NCI-H146 (cell line): ENCODE measurements at regions not wholly inside any gene's neighbourhood (a gene's known extent, or its start where the extent isn't known, plus 50 kb on each side); places are given as distances from the start of the nearest gene placed in this dataset.

Source experiments
- DNase-seq: peaks from one replicate; lab custom pipeline; 2025; lab: John Stamatoyannopoulos, UW

- no peak for DNase-seq
These were observed 145.4 kb upstream of the GOLIM4 start for GRCh38 chr3:168241156-168241555.

DNA sequence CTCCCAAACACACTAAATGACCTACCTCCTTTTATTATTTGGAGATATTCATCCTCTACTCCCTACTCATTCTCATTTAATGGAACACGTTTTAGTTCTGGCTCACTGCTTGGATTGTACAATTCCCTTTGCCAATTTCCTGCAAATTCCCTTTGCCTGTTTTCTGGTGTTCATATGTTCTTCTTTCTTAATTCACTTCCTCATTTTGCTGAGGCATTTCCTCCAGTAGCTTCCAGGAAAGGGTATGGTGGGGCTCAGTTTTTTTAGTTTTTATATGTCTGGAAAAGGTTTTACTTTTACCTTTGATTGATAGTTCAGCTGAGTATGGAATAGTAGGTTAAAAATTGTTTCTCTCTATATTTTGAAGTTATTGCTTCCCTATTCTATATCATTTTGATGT, 143.6 kb upstream of the GOLIM4 start:
- DNase-seq, result no peak

- no peak for DNase-seq
These were observed 137.3 kb upstream of the GOLIM4 start for GRCh38 chr3:168233001-168233400.

DNA sequence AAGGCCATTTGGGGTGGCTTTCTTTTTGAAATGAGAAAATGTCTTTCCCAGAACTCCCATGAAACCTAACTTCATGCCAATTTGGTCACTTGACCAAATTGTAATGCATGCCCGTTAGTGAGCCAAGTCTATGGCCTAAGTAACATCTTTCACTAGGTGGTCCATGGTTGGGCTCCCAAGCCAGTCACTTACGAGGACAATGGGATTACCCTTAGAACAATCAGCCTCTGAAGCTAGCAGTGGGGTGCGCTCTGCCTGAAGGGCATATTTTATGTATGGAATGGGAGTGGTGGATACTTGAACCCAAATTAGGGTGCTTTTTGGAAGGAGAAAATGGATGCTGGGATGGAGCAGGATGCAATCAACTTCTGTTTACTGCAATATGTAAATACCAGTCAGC, 127.4 kb upstream of the GOLIM4 start:
- DNase-seq, result no peak

GRCh38 chr3:168220556-168220955, 124.8 kb upstream of the GOLIM4 start:
- DNase-seq, result no peak

DNA sequence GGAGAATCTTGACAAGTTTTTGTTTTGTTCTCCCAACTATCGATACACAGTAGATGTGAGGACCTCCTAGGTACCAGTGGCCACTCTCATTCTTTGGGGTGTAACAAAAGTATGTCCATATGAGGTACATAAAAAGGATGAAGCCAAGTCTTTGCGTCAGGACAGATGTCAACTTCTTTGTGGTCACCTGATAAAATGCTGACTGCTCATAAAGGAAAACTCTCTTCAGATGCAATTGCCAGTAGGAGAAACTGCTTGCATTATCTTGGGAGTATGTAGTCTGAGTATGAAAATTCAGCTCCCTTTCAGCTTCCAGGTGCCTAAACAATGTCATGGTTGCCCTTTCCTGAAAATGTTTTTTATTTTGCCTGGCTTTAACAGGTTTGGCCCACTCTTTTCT, 123.8 kb upstream of the GOLIM4 start:
- DNase-seq, result no peak

GRCh38 chr3:168218600-168218999, 122.9 kb upstream of the GOLIM4 start:
- DNase-seq, result no peak

GRCh38 chr3:168216851-168217250, 121.1 kb upstream of the GOLIM4 start:
- peak; percentile 55 for DNase-seq

- no peak for DNase-seq
These were observed 118.2 kb upstream of the GOLIM4 start for GRCh38 chr3:168213920-168214319.

- DNase-seq, result peak; percentile 40
These were observed 117.1 kb upstream of the GOLIM4 start for GRCh38 chr3:168212664-168213285.

- no peak for DNase-seq
These were observed 109.7 kb upstream of the GOLIM4 start for GRCh38 chr3:168205451-168205850.

DNA sequence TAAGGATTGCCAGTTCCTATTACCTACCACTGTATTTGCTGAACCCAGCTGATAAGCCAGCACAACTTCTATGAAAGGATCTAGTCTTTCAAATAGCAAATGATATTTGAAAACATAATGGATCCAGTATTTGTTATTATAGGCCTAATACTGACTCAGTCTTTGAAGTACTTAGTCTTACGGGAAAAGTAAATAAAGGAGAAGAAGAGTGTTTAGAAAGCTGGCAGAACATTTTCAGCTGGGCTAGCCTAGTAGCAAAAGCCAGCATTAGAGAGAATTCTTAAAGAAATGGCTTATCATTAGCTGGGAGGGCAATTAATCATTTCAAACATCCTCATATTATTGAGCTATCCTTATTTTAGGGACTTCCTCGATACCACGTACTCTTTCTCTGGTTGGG, 101.4 kb upstream of the GOLIM4 start:
- peak; percentile 40 for DNase-seq

GRCh38 chr3:168191856-168192255, 96.1 kb upstream of the GOLIM4 start:
- no peak for DNase-seq

GRCh38 chr3:168187233-168187632, 91.5 kb upstream of the GOLIM4 start:
- no peak for DNase-seq

- no peak for DNase-seq
These were observed 90.7 kb upstream of the GOLIM4 start for GRCh38 chr3:168186293-168186983.

DNA sequence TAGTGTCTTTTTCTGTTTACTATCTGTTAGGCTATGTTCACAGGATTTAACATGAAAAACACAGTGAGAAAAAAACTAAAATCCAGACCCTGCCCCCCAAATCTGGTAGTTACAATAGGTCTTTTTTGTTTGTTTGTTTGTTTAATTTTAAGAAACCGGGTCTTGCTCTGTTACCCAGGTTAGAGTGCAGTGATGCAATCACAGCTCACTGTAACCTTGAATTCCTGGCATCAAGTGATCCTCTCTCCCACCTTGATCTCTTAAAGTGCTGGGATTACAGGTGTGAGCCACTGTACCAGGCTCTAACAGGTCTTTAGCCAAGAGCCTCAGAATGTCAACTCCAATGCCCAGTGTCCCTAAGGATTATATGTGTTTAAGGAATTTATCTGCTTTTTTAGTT, 88.0 kb upstream of the GOLIM4 start:
- DNase-seq, result no peak

GRCh38 chr3:168168743-168169142, 73.0 kb upstream of the GOLIM4 start:
- no peak for DNase-seq

DNA sequence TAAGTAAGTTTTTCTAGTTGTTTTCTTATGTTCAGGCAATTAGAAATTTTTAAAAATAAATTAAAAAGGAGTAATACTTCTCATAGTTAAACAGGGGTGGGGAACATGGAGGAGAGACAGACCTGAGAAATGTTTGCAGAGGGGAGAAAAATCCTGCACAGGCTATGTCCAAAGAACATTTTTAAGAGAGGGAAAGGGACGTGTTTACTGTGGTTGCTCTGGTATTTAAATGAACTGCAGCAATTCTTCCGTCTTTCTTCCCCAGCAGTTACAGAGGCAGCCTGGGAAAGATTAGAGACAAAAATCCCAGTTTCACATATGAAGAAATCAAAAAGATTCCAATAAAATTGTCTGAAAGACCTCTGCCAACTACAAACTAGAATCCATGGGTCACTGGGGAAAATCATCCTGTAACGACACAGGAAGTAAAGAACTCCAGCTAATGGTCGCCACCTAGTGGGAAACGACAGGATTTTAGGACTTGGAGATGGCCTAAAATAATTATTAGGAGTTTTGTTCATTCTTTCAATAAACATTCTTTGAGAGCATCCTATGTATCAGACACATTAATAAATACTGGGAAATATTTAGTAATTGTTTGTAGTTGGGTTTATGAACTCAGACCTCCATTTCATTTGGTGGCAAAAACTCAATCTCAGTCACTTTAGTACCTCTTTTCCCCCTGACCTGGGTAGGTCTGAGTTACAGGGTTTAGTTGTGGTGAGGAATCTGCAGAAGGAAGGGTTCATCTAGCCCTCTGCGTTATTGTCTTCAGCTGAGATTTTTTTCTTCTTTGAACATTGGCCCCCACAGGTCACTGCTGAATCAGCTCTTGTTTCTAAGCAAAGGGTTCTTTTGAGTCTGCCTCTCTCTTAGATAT, 69.9 kb upstream of the GOLIM4 start:
- peak; percentile 77 for DNase-seq

DNA sequence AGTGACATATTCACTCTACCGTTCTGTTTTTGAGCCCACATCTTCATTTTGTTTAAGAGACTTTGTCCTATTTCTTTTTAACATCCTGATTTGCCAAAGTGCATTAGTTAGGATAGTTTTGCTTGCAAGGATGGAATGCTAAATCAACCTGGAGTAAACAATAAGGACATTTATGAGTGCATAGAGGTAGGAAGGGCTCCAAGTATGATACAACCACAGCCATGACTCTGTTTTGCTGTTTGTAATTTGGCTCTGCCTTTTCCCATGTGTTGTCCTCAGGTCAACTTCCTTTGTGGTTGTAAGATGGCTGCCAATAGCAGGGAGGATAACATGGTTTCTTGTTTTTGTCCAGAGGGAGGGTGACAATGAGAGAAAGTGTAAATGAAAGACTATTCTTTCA, 66.4 kb upstream of the GOLIM4 start:
- no peak for DNase-seq

DNA sequence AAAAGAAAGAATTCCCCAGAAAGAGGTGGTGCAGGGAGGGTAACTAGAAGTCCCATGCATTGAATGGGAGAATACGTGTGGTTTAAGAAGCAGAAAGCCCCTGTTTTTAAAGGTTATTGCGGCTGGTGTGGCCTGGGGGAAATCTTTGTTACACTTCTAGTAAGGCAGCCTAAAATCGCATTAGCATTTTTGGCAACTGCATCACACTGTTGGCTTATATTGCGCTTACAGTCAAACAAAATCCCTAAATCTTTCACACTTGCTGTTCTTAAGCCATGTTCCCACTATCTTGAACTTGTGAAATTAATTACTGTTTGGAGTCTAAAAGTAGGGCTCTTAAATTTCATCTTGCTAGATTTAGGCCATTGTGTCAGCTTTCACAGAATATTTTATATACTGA, 66.0 kb upstream of the GOLIM4 start:
- no peak for DNase-seq

DNA sequence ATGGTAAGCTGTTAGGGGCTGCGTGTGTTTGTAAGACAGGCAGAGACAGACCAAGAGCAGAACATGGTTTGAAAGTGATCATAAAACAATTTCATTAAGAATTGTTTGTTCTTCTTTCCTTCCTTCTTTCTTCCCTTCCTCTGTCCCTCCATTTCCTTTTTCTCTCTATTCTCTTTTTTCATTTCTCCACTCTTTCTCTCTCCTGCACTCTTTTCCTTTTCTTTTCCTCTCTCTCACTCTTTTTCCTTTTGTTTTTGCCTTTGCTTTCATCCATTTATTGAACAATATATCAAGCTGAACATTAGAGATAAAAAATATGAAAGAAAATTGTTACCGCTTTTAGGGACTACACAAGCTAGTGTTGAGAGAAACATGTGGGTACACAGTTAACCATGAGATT, 62.2 kb upstream of the GOLIM4 start:
- no peak for DNase-seq

DNA sequence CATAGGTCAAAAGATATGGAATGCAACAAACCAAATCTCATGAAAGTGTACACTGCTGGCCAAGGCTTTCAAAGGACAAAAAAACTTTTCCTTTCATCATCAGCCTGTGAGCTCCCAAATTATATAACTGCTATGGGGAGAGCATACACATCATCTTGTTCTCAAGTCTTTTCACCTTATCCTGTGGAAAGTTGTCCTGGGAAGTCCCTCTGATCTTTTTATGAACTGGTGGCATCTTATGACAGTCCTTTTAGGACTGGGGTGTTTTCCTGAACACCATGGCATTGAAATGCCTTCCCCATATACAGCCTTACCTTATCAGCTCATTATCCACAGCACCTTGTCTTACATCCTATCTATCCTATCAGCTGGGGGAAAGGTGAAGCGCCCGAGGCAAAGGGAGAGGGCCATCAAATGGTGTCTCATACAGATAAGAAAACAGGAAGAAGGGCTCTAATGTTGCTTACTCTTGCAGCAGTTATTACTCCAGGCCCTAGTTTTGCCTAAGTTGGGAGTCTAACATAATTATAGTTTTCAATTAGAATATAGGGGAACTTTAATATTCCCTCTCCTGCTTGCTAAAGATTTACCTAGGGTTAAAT, 61.5 kb upstream of the GOLIM4 start:
- peak; percentile 57 for DNase-seq

DNA sequence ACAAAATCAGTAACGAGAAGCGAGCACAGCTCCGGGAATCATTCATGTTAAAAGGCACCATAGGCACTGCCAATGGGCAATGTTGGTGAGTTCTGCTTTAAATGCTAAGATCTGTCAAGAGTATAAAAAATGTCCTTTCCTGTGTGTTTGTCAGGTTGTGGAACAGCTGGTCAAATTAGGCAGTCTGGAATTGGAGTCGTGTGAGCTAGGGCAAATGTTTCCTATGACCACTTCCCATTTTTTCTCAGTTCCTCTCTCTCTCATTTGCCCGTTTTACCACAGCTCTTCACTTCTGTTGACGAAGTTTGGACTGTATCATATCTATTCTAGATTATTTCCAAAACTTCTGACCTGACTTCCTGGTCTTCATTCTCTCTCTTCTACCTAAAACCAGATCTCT, 60.8 kb upstream of the GOLIM4 start:
- DNase-seq, result no peak
